ENCODE measurements at regions not wholly inside any gene's neighbourhood (a gene's known extent, or its start where the extent isn't known, plus 50 kb on each side); places are given as distances from the start of the nearest gene placed in this dataset.
"Not testable (repeated sequence)": the region's sequence is repeated elsewhere in the genome, so short reads cannot be mapped to it uniquely, and the experiment has no call there.

DNA sequence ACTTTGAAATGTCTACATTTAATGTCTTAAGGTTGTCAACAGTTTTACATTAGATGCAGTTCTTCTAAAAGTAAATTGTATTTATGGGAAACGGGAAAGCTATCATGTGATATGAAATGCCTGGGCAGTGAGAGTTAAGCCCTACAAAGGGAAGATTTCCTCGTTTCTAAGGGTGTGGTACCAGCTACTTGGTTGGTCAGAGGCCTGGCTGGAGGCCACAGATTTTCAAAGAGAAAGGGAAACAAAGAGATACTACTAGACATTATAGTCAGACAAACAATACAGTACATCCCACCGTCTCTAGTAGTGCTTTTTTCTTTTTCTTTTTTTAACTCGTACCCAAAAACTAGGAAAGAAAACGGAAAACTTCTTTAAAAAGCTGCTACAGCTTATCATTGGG, 467.8 kb downstream of the PCDH7 start:
- TF ChIP-seq, protein P1, sequence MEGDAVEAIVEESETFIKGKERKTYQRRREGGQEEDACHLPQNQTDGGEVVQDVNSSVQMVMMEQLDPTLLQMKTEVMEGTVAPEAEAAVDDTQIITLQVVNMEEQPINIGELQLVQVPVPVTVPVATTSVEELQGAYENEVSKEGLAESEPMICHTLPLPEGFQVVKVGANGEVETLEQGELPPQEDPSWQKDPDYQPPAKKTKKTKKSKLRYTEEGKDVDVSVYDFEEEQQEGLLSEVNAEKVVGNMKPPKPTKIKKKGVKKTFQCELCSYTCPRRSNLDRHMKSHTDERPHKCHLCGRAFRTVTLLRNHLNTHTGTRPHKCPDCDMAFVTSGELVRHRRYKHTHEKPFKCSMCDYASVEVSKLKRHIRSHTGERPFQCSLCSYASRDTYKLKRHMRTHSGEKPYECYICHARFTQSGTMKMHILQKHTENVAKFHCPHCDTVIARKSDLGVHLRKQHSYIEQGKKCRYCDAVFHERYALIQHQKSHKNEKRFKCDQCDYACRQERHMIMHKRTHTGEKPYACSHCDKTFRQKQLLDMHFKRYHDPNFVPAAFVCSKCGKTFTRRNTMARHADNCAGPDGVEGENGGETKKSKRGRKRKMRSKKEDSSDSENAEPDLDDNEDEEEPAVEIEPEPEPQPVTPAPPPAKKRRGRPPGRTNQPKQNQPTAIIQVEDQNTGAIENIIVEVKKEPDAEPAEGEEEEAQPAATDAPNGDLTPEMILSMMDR (IDR thresholded peaks at IDR 0.05; ENCODE audit: low read depth, low read length): no peak
- DNase-seq (ENCODE audit: extremely low read depth, low read depth): no peak

DNA sequence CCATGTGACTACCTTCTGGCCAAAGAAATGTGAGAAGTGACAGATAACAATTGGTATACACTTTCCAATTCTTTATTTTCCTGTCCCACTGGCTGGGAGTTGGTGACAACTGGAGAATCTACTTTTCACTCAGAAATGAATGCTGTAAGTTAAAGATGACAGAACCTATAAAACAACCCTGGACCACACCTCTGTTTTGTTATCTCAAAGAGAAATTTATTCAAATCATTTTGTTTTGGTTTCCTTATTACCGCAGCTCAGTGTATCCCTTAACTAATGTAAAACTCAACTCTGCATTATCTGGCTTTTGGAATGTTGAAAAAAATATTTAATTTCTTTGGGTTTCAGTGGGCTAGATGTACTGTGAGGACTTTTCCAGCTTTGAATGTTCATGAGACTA, 469.8 kb downstream of the PCDH7 start:
- no peak for DNase-seq (ENCODE audit: extremely low read depth, low read depth)
- TF ChIP-seq, protein P1 (IDR thresholded peaks at IDR 0.05; ENCODE audit: low read depth, low read length): no peak

DNA sequence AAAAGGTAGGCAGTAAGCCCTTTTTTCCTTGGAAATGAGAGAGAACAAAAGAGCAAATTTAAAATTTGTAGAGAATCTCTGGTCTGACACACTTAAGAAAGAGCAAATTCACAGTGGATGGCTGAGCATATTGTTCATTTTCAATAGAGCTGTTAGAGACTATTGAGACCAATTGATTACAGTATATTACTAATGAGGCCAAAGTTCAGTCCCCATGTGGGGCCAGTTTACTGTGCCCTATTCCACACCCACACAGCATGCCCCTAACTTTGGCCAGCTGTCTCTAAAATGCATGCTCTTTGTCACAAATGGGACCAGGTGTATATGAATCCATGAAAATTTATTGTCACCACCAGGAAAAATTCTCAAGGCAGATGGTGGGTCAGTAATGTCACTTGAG, 470.5 kb downstream of the PCDH7 start:
- no peak for DNase-seq (ENCODE audit: extremely low read depth, low read depth)
- TF ChIP-seq, protein P1 (IDR thresholded peaks at IDR 0.05; ENCODE audit: low read depth, low read length): no peak

DNA sequence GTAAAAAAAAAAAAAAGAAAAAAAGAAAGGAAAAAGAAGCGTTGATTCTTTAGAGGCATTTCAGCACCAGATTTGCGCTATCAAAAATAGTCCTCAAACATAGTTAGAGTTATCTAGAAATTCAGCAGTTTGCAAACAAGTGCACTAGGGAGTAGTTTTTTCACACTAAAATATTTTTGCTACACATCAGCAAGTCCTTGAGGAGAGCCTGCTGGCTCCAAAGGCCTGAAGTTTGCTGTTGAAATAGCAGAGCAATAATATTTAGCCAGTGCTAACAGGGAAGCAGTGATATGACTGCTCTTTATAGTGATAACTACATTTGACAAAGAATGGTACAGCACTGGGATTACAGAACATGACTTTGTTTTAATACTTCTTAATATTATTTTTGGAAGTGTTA, 472.2 kb downstream of the PCDH7 start:
- DNase-seq (ENCODE audit: extremely low read depth, low read depth): no peak
- TF ChIP-seq, protein P1 (IDR thresholded peaks at IDR 0.05; ENCODE audit: low read depth, low read length): no peak

DNA sequence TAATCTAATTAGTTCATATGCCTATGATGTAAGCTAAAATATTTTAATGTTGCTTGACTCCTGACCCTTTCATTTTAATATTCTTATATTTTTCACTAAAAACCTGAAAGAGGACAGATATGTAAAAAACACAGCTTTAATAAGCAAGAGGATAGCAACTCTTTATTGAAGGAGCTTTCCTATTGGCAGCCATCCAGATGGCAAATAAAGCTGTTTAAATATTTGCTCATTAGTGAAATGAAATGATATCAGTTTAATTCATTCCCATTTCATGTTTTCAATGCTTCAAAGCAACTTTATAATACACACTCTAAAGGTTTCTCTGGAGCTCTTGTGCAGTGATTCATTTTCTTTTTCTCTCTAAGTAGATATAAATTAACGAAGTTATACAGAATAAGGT, 473.4 kb downstream of the PCDH7 start:
- TF ChIP-seq, protein P1 (IDR thresholded peaks at IDR 0.05; ENCODE audit: low read depth, low read length): no peak
- DNase-seq (ENCODE audit: extremely low read depth, low read depth): no peak

DNA sequence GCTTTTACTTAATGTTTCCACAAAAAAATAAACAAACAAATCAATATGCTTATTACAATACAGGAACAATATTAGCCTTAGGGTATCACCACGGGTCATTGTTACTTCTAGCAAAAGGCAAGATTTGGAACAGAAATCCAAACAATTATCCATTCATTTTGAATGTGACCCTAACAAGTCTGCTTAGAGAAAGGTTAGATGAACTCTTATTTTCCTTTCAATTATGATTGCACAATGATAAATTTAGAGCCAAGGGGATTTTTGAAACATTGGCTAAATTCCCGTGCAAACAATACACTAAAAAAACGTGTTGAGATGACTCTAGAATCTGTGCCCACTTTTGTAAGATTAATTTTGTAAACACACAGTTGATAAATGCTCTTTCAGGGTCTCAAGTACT, 474.7 kb downstream of the PCDH7 start:
- TF ChIP-seq, protein P1 (IDR thresholded peaks at IDR 0.05; ENCODE audit: low read depth, low read length): no peak
- no peak for DNase-seq (ENCODE audit: extremely low read depth, low read depth)

DNA sequence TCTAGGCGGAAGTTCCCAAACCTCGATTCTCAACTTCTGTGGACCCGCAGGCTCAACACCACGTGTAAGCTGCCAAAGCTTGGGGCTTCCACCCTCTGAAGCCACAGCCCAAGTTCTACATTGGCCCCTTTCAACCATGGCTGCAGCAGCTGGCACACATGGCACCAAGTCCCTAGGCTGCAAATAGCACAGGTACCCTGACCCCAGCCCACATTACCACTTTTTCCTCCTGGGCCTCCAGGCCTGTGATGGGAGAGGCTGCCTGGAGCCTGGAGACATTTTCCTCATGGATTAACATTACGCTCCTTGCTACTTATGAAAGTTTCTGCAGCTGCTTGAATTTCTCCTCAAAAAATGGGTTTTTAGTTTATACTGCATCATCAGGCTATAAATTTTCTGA, 479.5 kb downstream of the PCDH7 start:
- DNase-seq (ENCODE audit: extremely low read depth, low read depth): no peak
- TF ChIP-seq, protein P1 (IDR thresholded peaks at IDR 0.05; ENCODE audit: low read depth, low read length): no peak

DNA sequence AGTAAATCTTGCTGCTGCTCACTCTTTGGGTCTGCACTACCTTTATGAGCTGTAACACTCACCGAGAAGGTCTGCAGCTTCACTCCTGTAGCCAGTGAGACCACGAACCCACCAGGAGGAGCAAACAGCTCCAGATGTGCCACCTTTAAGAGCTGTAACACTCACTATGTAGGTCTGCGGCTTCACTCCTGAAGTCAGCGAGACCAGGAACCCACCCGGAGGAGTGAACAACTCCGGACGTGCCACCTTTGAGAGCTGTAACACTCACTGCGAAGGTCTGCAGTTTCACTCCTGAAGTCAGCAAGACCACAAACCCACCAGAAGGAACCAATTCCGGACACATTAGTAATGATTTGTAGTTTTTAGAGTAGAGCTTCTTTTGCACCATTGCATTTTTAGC, 481.9 kb downstream of the PCDH7 start:
- DNase-seq (ENCODE audit: extremely low read depth, low read depth): not testable (repeated sequence)
